H9 (cell line): ENCODE measurements at regions not wholly inside any gene's neighbourhood (a gene's known extent, or its start where the extent isn't known, plus 50 kb on each side); places are given as distances from the start of the nearest gene placed in this dataset.

Experiments
- DNase-seq: peaks from one replicate; pipeline ENCODE4 v3.0.0-alpha.2; 2017
- H2AFZ ChIP-seq: one replicate; pipeline ENCODE4 v1.6.1; 2013; ENCODE audit warnings: mild to moderate bottlenecking, low read length, control low read depth, moderate library complexity
- H2AK5ac ChIP-seq: 2 replicates; pipeline ENCODE4 v1.6.1; 2013; ENCODE audit warnings: low read length, control low read depth, mixed read lengths; ENCODE audit not compliant: insufficient read length
- H2BK120ac ChIP-seq: one replicate; pipeline ENCODE4 v1.6.1; 2013; ENCODE audit warnings: low read depth, mild to moderate bottlenecking, low read length, control low read depth, inconsistent platforms; ENCODE audit not compliant: poor library complexity, severe bottlenecking
- H2BK12ac ChIP-seq: 2 replicates; pipeline ENCODE4 v1.6.1; 2013; ENCODE audit warnings: low read length, control low read depth, mixed read lengths, low read depth; ENCODE audit not compliant: insufficient read length
- H2BK15ac ChIP-seq: 2 replicates; pipeline ENCODE4 v1.6.1; 2013; ENCODE audit warnings: low read depth, low read length, control low read depth
- H2BK20ac ChIP-seq: one replicate; pipeline ENCODE4 v1.6.1; 2013; ENCODE audit warnings: low read depth, mild to moderate bottlenecking, low read length, control low read depth, inconsistent platforms; ENCODE audit not compliant: poor library complexity, severe bottlenecking
- H2BK5ac ChIP-seq: 2 replicates; pipeline ENCODE4 v1.6.1; 2013; ENCODE audit warnings: low read length, control low read depth, mixed read lengths; ENCODE audit not compliant: insufficient read length
- H3K14ac ChIP-seq: 2 replicates; pipeline ENCODE4 v1.6.1; 2013; ENCODE audit warnings: low read length, control low read depth; ENCODE audit not compliant: insufficient read depth
- H3K18ac ChIP-seq: 2 replicates; pipeline ENCODE4 v1.6.1; 2013; ENCODE audit warnings: low read depth, mild to moderate bottlenecking, mixed read lengths, low read length, control low read depth; ENCODE audit not compliant: insufficient read length
- H3K23ac ChIP-seq: 2 replicates; pipeline ENCODE4 v1.6.1; 2013; ENCODE audit warnings: low read length, control low read depth, mixed read lengths, low read depth; ENCODE audit not compliant: insufficient read length
- H3K23me2 ChIP-seq: 2 replicates; pipeline ENCODE4 v1.6.1; 2013; ENCODE audit warnings: low read depth, mild to moderate bottlenecking, mixed read lengths, low read length, control low read depth; ENCODE audit not compliant: insufficient read length, poor library complexity, severe bottlenecking
- H3K27ac ChIP-seq: 2 replicates; pipeline ENCODE4 v1.5.1; 2013; ENCODE audit warnings: low read length, control low read depth, mixed read lengths, low read depth; ENCODE audit not compliant: insufficient read length
- H3K27me3 ChIP-seq: 2 replicates; pipeline ENCODE4 v1.6.1; 2013; ENCODE audit warnings: low read length, control low read depth, inconsistent platforms; ENCODE audit not compliant: insufficient read depth
- H3K4ac ChIP-seq: 2 replicates; pipeline ENCODE4 v1.6.1; 2013; ENCODE audit warnings: low read depth, mild to moderate bottlenecking, control low read depth, inconsistent platforms, low read length, moderate library complexity
- H3K4me1 ChIP-seq: 2 replicates; pipeline ENCODE4 v1.6.1; 2013; ENCODE audit warnings: low read length, control low read depth, inconsistent platforms; ENCODE audit not compliant: insufficient read depth
- H3K4me2 ChIP-seq: 2 replicates; pipeline ENCODE4 v1.6.1; 2013; ENCODE audit warnings: low read length, control low read depth, mixed read lengths; ENCODE audit not compliant: insufficient read length, insufficient read depth
- H3K56ac ChIP-seq: 2 replicates; pipeline ENCODE4 v1.6.1; 2013; ENCODE audit warnings: low read depth, mild to moderate bottlenecking, mixed read lengths, low read length, control low read depth; ENCODE audit not compliant: insufficient read length
- H3K79me1 ChIP-seq: 2 replicates; pipeline ENCODE4 v1.6.1; 2013; ENCODE audit warnings: low read depth, mild to moderate bottlenecking, moderate library complexity, low read length, control low read depth, inconsistent platforms; ENCODE audit not compliant: insufficient read depth, poor library complexity, severe bottlenecking
- H3K79me2 ChIP-seq: 2 replicates; pipeline ENCODE4 v1.6.1; 2013; ENCODE audit warnings: low read length, control low read depth, inconsistent platforms; ENCODE audit not compliant: insufficient read depth
- H3K9ac ChIP-seq: 2 replicates; pipeline ENCODE4 v1.6.1; 2013; ENCODE audit warnings: low read length, control low read depth, mixed read lengths; ENCODE audit not compliant: insufficient read length; ENCODE audit errors: extremely low read depth
- H3K9me3 ChIP-seq: one replicate; pipeline ENCODE4 v1.6.1; 2013; ENCODE audit warnings: low read depth, low read length, inconsistent platforms; ENCODE audit not compliant: control insufficient read depth
- H3T11ph ChIP-seq: one replicate; pipeline ENCODE4 v1.6.1; 2013; ENCODE audit warnings: mild to moderate bottlenecking, low read length, control low read depth, inconsistent platforms
- H4K20me1 ChIP-seq: one replicate; pipeline ENCODE4 v1.6.1; 2013; ENCODE audit not compliant: control insufficient read depth, insufficient read length, insufficient read depth
- H4K5ac ChIP-seq: 2 replicates; pipeline ENCODE4 v1.6.1; 2013; ENCODE audit warnings: low read depth, mild to moderate bottlenecking, mixed read lengths, low read length, control low read depth; ENCODE audit not compliant: insufficient read length
- H4K8ac ChIP-seq: replicated peaks from 2 replicates; pipeline ENCODE4 v1.6.1; 2013; ENCODE audit warnings: low read length, control low read depth, mixed read lengths, low read depth; ENCODE audit not compliant: insufficient read length
- H4K91ac ChIP-seq: 2 replicates; pipeline ENCODE4 v1.6.1; 2013; ENCODE audit warnings: low read depth, mild to moderate bottlenecking, moderate library complexity, mixed read lengths, low read length, control low read depth; ENCODE audit not compliant: insufficient read length
- H3K27ac Mint-ChIP-seq, 3 experiments: 2 replicates in 2 of 3; 3 replicates in 1 of 3; pipeline ENCODE4 v1.8.0; 2020 to 2021; ENCODE audit warnings: mixed read lengths in 3 of 3, mild to moderate bottlenecking in 1 of 3, moderate library complexity in 1 of 3
- H3K27me3 Mint-ChIP-seq: 2 replicates; pipeline ENCODE4 v1.8.0; 2021; ENCODE audit warnings: low read depth, mild to moderate bottlenecking, moderate library complexity, mixed read lengths
- H3K36me3 Mint-ChIP-seq, 3 experiments: 2 replicates in 2 of 3; 3 replicates in 1 of 3; pipeline ENCODE4 v1.8.0; 2020 to 2021; ENCODE audit warnings: low read depth in 3 of 3, mixed read lengths in 3 of 3; ENCODE audit not compliant: insufficient read depth in 1 of 3
- H3K4me1 Mint-ChIP-seq, 2 experiments: 2 replicates each; pipeline ENCODE4 v1.8.0; 2020; ENCODE audit warnings: mixed read lengths in 2 of 2
- H3K4me3 Mint-ChIP-seq, 2 experiments: 2 replicates in 1 of 2; 3 replicates in 1 of 2; pipeline ENCODE4 v1.8.0; 2020 to 2021; ENCODE audit warnings: mild to moderate bottlenecking in 2 of 2, mixed read lengths in 2 of 2, moderate library complexity in 1 of 2
- H3K9me3 Mint-ChIP-seq, 2 experiments: 2 replicates in 1 of 2; 3 replicates in 1 of 2; pipeline ENCODE4 v1.8.0; 2020; ENCODE audit warnings: mild to moderate bottlenecking in 2 of 2, mixed read lengths in 2 of 2, moderate library complexity in 1 of 2
- WGBS: extraction: QIAGEN DNeasy Blood & Tissue Kit; methylation state at CpG from one replicate; pipeline ENCODE4 v1.1.7; 2013; ENCODE audit warnings: missing lambda C conversion rate, low lambda C conversion rate, mixed read lengths; ENCODE audit not compliant: insufficient read length; ENCODE audit errors: extremely low coverage; 5-methylcytosine and 5-hydroxymethylcytosine counted together
- TF ChIP-seq, protein P1 (sequence below): fragments of 200-600 bp; sonication (generic); conservative IDR thresholded peaks from 3 replicates; pipeline ENCODE4 v1.8.0; 2021; ENCODE audit warnings: antibody characterized with exemption, mild to moderate bottlenecking

DNA sequence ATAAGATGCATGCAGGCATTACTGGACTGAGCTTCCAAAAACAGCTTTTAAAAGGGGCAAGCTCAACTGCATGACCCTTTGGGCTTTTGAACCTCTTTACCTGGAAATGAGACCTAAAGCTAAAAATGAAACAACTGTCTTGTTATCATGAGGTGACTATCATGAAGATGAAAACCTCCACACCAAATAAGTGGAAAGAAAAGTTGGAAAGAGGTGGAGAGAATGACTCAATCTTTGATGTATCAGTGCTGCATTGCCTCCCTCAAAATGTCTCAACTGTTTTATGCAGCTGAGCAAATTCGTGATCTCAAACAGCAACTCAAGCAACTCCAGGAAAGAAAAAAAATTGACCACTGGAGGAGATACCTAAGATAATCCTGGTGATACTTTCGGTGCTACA, 307.1 kb downstream of the KBTBD8 start:
- H2BK12ac ChIP-seq = no peak overlapping the region
- no peaks in the 10 kb centered on the region for H3K9me3 Mint-ChIP-seq
- H3K23ac ChIP-seq = no peak overlapping the region
- no peak overlapping the region for H3K4ac ChIP-seq
- H2BK5ac ChIP-seq = no peak overlapping the region
- H3K4me3 Mint-ChIP-seq = no peak overlapping the region
- H3K27ac ChIP-seq = no peak overlapping the region
- H4K91ac ChIP-seq = no peak overlapping the region
- no peaks in the 10 kb centered on the region for H3K36me3 Mint-ChIP-seq
- no peak overlapping the region for H2AFZ ChIP-seq
- no peak overlapping the region for H3K9ac ChIP-seq
- no peak overlapping the region for H3T11ph ChIP-seq
- no peak for DNase-seq
- H4K8ac ChIP-seq = no peak overlapping the region
- no peaks in the 10 kb centered on the region for H3K79me1 ChIP-seq
- H2BK120ac ChIP-seq = no peak overlapping the region
- peaks cover 18 to 22% of the 10 kb centered on the region in 2 experiments for H3K4me1 Mint-ChIP-seq
- H3K18ac ChIP-seq = no peak overlapping the region
- TF ChIP-seq, protein P1, sequence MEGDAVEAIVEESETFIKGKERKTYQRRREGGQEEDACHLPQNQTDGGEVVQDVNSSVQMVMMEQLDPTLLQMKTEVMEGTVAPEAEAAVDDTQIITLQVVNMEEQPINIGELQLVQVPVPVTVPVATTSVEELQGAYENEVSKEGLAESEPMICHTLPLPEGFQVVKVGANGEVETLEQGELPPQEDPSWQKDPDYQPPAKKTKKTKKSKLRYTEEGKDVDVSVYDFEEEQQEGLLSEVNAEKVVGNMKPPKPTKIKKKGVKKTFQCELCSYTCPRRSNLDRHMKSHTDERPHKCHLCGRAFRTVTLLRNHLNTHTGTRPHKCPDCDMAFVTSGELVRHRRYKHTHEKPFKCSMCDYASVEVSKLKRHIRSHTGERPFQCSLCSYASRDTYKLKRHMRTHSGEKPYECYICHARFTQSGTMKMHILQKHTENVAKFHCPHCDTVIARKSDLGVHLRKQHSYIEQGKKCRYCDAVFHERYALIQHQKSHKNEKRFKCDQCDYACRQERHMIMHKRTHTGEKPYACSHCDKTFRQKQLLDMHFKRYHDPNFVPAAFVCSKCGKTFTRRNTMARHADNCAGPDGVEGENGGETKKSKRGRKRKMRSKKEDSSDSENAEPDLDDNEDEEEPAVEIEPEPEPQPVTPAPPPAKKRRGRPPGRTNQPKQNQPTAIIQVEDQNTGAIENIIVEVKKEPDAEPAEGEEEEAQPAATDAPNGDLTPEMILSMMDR = no peak
- no peaks in the 10 kb centered on the region for H3K23me2 ChIP-seq
- no peaks in the 10 kb centered on the region for H3K4me1 ChIP-seq
- no CpG with 5 or more reads among the region's 2 CpGs for WGBS
- H3K79me2 ChIP-seq = no peaks in the 10 kb centered on the region
- no peak overlapping the region for H2BK20ac ChIP-seq
- no peak overlapping the region for H3K56ac ChIP-seq
- no peaks in the 10 kb centered on the region for H3K27me3 ChIP-seq
- no peaks in the 10 kb centered on the region for H4K20me1 ChIP-seq
- no peak overlapping the region for H3K4me2 ChIP-seq
- H3K9me3 ChIP-seq = no peaks in the 10 kb centered on the region
- H2AK5ac ChIP-seq = no peak overlapping the region
- no peak overlapping the region for H3K27ac Mint-ChIP-seq
- H2BK15ac ChIP-seq = no peak overlapping the region
- H3K27me3 Mint-ChIP-seq = no peaks in the 10 kb centered on the region
- no peak overlapping the region for H3K14ac ChIP-seq
- no peak overlapping the region for H4K5ac ChIP-seq
